DOHH2 (cell line): ENCODE measurements at regions not wholly inside any gene's neighbourhood (a gene's known extent, or its start where the extent isn't known, plus 50 kb on each side); places are given as distances from the start of the nearest gene placed in this dataset.

Source experiments
- H3F3A ChIP-seq: fragments of 200-600 bp; sonication (generic), shearing (Covaris generic); 2 replicates; pipeline ENCODE4 v1.6.0; 2016; ENCODE audit warnings: antibody characterized with exemption, mild to moderate bottlenecking; ENCODE audit not compliant: control insufficient read depth, insufficient read depth
- H3K27ac ChIP-seq: fragments of 200-600 bp; sonication (generic); 2 replicates; pipeline ENCODE4 v1.5.1; 2014; ENCODE audit warnings: low read depth, mild to moderate bottlenecking, low read length, moderate library complexity
- H3K27me3 ChIP-seq: fragments of 200-600 bp; sonication (generic); 2 replicates; pipeline ENCODE4 v1.6.1; 2014; ENCODE audit warnings: mild to moderate bottlenecking, low read length, mixed read lengths; ENCODE audit not compliant: control insufficient read depth
- H3K36me3 ChIP-seq: fragments of 200-600 bp; sonication (generic); 2 replicates; pipeline ENCODE4 v1.6.1; 2014; ENCODE audit warnings: mild to moderate bottlenecking, low read length, moderate library complexity, mixed read lengths; ENCODE audit not compliant: control insufficient read depth
- H3K4me1 ChIP-seq: fragments of 200-600 bp; sonication (generic); 2 replicates; pipeline ENCODE4 v1.6.1; 2014; ENCODE audit warnings: mild to moderate bottlenecking, low read length, mixed read lengths; ENCODE audit not compliant: control insufficient read depth
- H3K4me2 ChIP-seq: fragments of 200-600 bp; sonication (generic); 2 replicates; pipeline ENCODE4 v1.6.0; 2014; ENCODE audit warnings: mild to moderate bottlenecking, low read length, moderate library complexity
- H3K4me3 ChIP-seq: fragments of 200-600 bp; sonication (generic); 2 replicates; pipeline ENCODE4 v1.5.1; 2014; ENCODE audit warnings: mild to moderate bottlenecking, low read length, mixed read lengths
- H3K79me2 ChIP-seq: fragments of 200-600 bp; sonication (generic); 2 replicates; pipeline ENCODE4 v1.6.1; 2014; ENCODE audit warnings: mild to moderate bottlenecking, low read length, mixed read lengths; ENCODE audit not compliant: control insufficient read depth
- H3K9me2 ChIP-seq: fragments of 200-600 bp; sonication (generic); replicated peaks from 2 replicates; pipeline ENCODE4 v1.6.1; 2014; ENCODE audit warnings: mild to moderate bottlenecking, low read length, mixed read lengths; ENCODE audit not compliant: control insufficient read depth
- H3K9me3 ChIP-seq: fragments of 200-600 bp; sonication (generic); 2 replicates; pipeline ENCODE4 v1.6.1; 2014; ENCODE audit warnings: antibody characterized with exemption, low read length, mixed read lengths; ENCODE audit not compliant: control insufficient read depth, insufficient read depth
- H4K20me1 ChIP-seq: fragments of 200-600 bp; sonication (generic); 2 replicates; pipeline ENCODE4 v1.6.0; 2014; ENCODE audit warnings: low read depth, mild to moderate bottlenecking, antibody characterized with exemption, low read length, moderate library complexity; ENCODE audit not compliant: control insufficient read depth, insufficient read depth
- EZH2phosphoT487 ChIP-seq: fragments of 200-600 bp; sonication (generic); IDR thresholded peaks from 2 replicates; pipeline ENCODE4 v1.6.1; 2017; ENCODE audit warnings: borderline replicate concordance, mild to moderate bottlenecking, antibody characterized with exemption, low read length, moderate library complexity, mixed read lengths
- TF ChIP-seq, protein P1 (sequence below): fragments of 200-600 bp; sonication (generic); IDR thresholded peaks from one replicate; pipeline ENCODE4 v1.5.1; 2014; ENCODE audit warnings: antibody characterized with exemption, mild to moderate bottlenecking, low read depth, low read length; ENCODE audit not compliant: poor library complexity, severe bottlenecking

DNA sequence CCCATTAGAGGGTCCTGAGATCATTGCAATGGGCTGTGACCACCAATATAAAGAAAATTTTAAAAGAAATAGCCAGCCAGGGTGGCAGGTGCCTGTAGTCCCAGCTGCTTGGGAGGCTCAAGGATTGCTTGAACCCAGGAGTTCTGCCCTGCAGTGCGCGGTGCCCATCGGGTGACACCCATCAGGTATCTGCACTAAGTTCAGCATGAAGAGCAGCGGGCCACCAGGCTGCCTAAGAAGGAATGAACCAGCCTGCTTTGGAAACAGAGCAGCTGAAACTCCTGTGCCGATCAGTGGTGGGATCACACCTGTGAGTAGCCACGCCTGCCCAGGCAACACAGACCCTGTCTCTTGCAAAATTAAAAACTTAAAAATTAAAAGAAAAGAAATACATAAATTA, 102.5 kb upstream of the FOXC1 start:
- Histone ChIP-seq H3K4me2 (no peak overlapping the region), H3K9me2 (no peaks in the 10 kb centered on the region)
- TF ChIP-seq EZH2phosphoT487: no peak
- TF ChIP-seq, protein P1, sequence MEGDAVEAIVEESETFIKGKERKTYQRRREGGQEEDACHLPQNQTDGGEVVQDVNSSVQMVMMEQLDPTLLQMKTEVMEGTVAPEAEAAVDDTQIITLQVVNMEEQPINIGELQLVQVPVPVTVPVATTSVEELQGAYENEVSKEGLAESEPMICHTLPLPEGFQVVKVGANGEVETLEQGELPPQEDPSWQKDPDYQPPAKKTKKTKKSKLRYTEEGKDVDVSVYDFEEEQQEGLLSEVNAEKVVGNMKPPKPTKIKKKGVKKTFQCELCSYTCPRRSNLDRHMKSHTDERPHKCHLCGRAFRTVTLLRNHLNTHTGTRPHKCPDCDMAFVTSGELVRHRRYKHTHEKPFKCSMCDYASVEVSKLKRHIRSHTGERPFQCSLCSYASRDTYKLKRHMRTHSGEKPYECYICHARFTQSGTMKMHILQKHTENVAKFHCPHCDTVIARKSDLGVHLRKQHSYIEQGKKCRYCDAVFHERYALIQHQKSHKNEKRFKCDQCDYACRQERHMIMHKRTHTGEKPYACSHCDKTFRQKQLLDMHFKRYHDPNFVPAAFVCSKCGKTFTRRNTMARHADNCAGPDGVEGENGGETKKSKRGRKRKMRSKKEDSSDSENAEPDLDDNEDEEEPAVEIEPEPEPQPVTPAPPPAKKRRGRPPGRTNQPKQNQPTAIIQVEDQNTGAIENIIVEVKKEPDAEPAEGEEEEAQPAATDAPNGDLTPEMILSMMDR: no peak

DNA sequence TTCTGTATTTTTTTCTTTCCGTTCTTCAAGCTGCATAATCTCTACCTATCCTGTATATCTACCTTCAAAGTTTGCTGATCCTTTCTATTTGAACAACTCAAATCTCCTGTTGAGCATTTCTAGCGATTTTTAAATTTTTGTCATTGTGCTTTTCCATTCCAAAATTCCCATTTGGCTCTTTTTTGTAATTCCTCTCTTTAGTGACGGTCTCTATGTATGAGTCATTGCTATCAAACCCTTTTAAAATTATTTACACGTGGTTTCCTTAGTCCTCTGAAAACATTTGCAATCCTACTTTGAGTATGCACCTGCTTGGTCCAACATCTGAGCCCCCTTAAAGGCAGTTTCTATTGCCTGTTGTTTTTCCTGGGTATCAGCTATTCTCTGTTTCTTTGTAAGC, 100.5 kb upstream of the FOXC1 start:
- H3K27me3 ChIP-seq: no peaks in the 10 kb centered on the region
- no peaks in the 10 kb centered on the region for H3K9me3 ChIP-seq
- H4K20me1 ChIP-seq: no peaks in the 10 kb centered on the region
- H3K9me2 ChIP-seq: no peaks in the 10 kb centered on the region
- H3K79me2 ChIP-seq: no peaks in the 10 kb centered on the region
- H3F3A ChIP-seq: no peaks in the 10 kb centered on the region
- H3K36me3 ChIP-seq: no peaks in the 10 kb centered on the region
- no peak overlapping the region for H3K4me2 ChIP-seq
- no peaks in the 10 kb centered on the region for H3K4me1 ChIP-seq
- no peak overlapping the region for H3K4me3 ChIP-seq
- no peak overlapping the region for H3K27ac ChIP-seq
- TF ChIP-seq, protein P1: no peak
- no peak for TF ChIP-seq EZH2phosphoT487

More for the DNA sequence above, 102.5 kb upstream of the FOXC1 start:
- no peaks in the 10 kb centered on the region for H3F3A ChIP-seq
- H3K36me3 ChIP-seq: no peaks in the 10 kb centered on the region
- no peaks in the 10 kb centered on the region for H3K9me3 ChIP-seq
- H3K79me2 ChIP-seq: no peaks in the 10 kb centered on the region
- H3K27ac ChIP-seq: no peak overlapping the region
- H3K4me1 ChIP-seq: no peaks in the 10 kb centered on the region
- H3K27me3 ChIP-seq: peaks cover 4% of the 10 kb centered on the region; the same call in 1 of the 2 replicates
- H3K4me3 ChIP-seq: no peak overlapping the region
- no peaks in the 10 kb centered on the region for H4K20me1 ChIP-seq

DNA sequence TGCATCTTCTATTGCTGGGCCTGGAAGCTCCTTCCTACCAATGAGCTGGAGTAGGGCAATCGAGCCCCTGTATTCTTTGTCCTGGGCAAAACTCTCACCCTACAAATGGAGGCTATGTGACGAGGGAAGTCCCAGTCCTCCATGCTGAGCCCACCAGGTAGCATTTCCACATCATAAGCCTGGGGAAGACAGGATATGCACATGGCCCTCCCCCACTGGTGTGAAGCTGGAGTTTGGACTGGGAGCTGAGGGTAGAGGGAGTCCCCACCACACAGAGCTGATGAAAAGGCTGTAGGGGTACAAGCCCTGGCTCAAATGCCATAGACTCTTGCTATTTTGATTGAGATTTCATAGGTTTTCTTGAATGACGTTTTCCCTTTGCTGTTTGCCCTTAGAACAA, 99.5 kb upstream of the FOXC1 start:
- H3K27me3 ChIP-seq: no peaks in the 10 kb centered on the region
- no peak for TF ChIP-seq EZH2phosphoT487
- TF ChIP-seq, protein P1: no peak
- no peaks in the 10 kb centered on the region for H4K20me1 ChIP-seq
- no peaks in the 10 kb centered on the region for H3K36me3 ChIP-seq
- no peaks in the 10 kb centered on the region for H3K9me3 ChIP-seq
- no peak overlapping the region for H3K4me3 ChIP-seq
- no peak overlapping the region for H3K27ac ChIP-seq
- no peaks in the 10 kb centered on the region for H3K79me2 ChIP-seq
- H3K9me2 ChIP-seq: no peaks in the 10 kb centered on the region
- H3F3A ChIP-seq: no peaks in the 10 kb centered on the region
- no peaks in the 10 kb centered on the region for H3K4me1 ChIP-seq
- no peak overlapping the region for H3K4me2 ChIP-seq
